ENCODE measurements at regions not wholly inside any gene's neighbourhood (a gene's known extent, or its start where the extent isn't known, plus 50 kb on each side); places are given as distances from the start of the nearest gene placed in this dataset.

DNA sequence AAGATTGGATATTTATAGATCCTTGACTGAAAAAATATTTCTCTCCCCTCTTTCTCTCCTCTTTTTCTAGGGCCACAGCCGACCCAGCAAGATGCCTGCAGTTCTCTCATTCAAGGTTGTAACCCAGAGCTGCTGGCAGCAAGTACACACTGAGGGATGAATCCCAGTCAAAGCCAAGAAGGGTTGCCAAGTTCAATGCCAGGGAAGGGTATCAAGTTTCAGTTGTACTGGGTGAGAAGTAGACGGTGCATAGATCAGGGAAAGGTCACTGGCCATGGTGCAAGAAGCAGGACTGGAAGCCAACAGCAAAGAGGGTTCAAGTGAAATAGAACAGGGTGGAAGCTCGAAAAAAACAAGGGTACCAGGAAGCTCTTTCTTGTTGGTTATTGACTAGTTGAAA is 170.2 kb downstream of the NRP2 start:
- no peaks in the 10 kb centered on the region for H3K4me1 Mint-ChIP-seq
- Histone ChIP-seq H3K36me3 (no peaks in the 10 kb centered on the region), H3K79me2 (ENCODE audit: low read depth) (no peaks in the 10 kb centered on the region), H4K20me1 (ENCODE audit: low read depth) (no peaks in the 10 kb centered on the region), H3K4me1 (no peaks in the 10 kb centered on the region), H3K27ac (no peak overlapping the region), H3K4me2 (no peak overlapping the region), H3F3A (ENCODE audit: low read depth) (no peaks in the 10 kb centered on the region), H2AFZ (replicated peaks) (no peak overlapping the region), H3K27me3 (no peaks in the 10 kb centered on the region), H3K9me3 (ENCODE audit: low read depth) (no peaks in the 10 kb centered on the region), H3K4me3 (no peak overlapping the region), H3K9ac (no peak overlapping the region)
- H3K4me3 Mint-ChIP-seq = no peak overlapping the region
- H3K27ac Mint-ChIP-seq = no peak overlapping the region
- peaks cover 5% of the 10 kb centered on the region for H3K27me3 Mint-ChIP-seq (ENCODE audit: insufficient read depth, low read depth)
- H3K9me3 Mint-ChIP-seq = peaks cover 2% of the 10 kb centered on the region
- no peaks in the 10 kb centered on the region for H3K36me3 Mint-ChIP-seq
- DNase-seq (ENCODE audit: low spot score) = no peak
- TF ChIP-seq, protein P1, sequence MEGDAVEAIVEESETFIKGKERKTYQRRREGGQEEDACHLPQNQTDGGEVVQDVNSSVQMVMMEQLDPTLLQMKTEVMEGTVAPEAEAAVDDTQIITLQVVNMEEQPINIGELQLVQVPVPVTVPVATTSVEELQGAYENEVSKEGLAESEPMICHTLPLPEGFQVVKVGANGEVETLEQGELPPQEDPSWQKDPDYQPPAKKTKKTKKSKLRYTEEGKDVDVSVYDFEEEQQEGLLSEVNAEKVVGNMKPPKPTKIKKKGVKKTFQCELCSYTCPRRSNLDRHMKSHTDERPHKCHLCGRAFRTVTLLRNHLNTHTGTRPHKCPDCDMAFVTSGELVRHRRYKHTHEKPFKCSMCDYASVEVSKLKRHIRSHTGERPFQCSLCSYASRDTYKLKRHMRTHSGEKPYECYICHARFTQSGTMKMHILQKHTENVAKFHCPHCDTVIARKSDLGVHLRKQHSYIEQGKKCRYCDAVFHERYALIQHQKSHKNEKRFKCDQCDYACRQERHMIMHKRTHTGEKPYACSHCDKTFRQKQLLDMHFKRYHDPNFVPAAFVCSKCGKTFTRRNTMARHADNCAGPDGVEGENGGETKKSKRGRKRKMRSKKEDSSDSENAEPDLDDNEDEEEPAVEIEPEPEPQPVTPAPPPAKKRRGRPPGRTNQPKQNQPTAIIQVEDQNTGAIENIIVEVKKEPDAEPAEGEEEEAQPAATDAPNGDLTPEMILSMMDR (IDR thresholded peaks at IDR 0.05) = no peak
- TF ChIP-seq EZH2 (IDR thresholded peaks at IDR 0.05) (no peak), EZH2phosphoT487 (IDR thresholded peaks at IDR 0.05) (no peak)

DNA sequence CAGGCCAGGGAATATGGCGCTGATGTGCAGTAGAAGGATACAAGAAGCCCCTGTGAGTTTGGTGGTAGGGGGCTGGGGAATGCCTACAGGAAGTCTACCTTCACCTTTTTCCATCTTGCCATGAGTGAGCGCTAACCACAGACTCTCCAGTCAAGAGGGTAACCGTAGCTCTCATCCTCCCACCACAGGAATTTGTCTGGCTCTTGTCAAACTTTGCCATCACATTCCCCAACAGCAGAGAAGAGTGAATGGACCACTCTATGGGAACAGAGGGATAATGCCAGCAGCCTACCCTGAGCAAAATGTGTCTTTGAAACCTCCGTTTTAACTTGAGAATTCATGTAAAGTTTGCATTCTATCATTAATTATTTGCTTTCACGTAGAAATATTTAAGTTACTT is 168.3 kb downstream of the NRP2 start:
- Mint-ChIP-seq H3K9me3 (peaks cover 2% of the 10 kb centered on the region), H3K27ac (no peak overlapping the region), H3K27me3 (ENCODE audit: insufficient read depth, low read depth) (peaks cover 5% of the 10 kb centered on the region), H3K36me3 (no peaks in the 10 kb centered on the region), H3K4me3 (no peak overlapping the region), H3K4me1 (no peaks in the 10 kb centered on the region)
- Histone ChIP-seq H3K79me2 (ENCODE audit: low read depth) (no peaks in the 10 kb centered on the region), H3K27me3 (no peaks in the 10 kb centered on the region), H4K20me1 (ENCODE audit: low read depth) (no peaks in the 10 kb centered on the region), H3K9ac (no peak overlapping the region), H3K27ac (no peak overlapping the region), H3K4me3 (no peak overlapping the region), H3K9me3 (ENCODE audit: low read depth) (no peaks in the 10 kb centered on the region), H3K36me3 (no peaks in the 10 kb centered on the region), H2AFZ (replicated peaks) (no peak overlapping the region), H3F3A (ENCODE audit: low read depth) (no peaks in the 10 kb centered on the region), H3K4me1 (no peaks in the 10 kb centered on the region), H3K4me2 (no peak overlapping the region)
- DNase-seq (ENCODE audit: low spot score) = peak; percentile 19
- TF ChIP-seq EZH2 (IDR thresholded peaks at IDR 0.05) (no peak), EZH2phosphoT487 (IDR thresholded peaks at IDR 0.05) (no peak)
- TF ChIP-seq, protein P1 (IDR thresholded peaks at IDR 0.05) = no peak

DNA sequence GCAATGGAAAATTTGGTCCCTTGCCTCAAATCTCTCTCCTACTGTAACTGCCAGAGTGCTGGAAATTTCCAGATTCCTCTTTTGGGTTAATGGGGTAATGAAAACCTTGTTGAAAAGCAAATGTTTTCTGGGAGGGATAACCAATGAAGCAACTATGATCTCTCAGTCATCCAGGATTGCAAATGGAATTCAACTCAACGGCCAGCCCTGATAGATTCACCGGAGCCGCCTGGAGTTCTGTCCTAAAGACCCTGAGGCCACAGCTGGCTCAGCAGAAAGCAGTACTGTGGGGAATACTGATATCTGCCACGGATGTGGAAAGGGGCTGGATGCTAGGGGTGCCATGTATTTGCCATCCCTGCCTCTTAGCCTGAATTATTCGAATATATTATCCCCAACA is 167.8 kb downstream of the NRP2 start:
- H3K9ac ChIP-seq = no peak overlapping the region
- TF ChIP-seq, protein P1 (IDR thresholded peaks at IDR 0.05) = no peak
- no peak for TF ChIP-seq EZH2 (IDR thresholded peaks at IDR 0.05)
- no peak for TF ChIP-seq EZH2phosphoT487 (IDR thresholded peaks at IDR 0.05)
- no peaks in the 10 kb centered on the region for H3K4me1 ChIP-seq
- no peak overlapping the region for H3K4me3 Mint-ChIP-seq
- no peak overlapping the region for H3K4me3 ChIP-seq
- H3K4me2 ChIP-seq = no peak overlapping the region
- no peak overlapping the region for H3K27ac ChIP-seq
- no peaks in the 10 kb centered on the region for H3F3A ChIP-seq (ENCODE audit: low read depth)
- H3K9me3 ChIP-seq (ENCODE audit: low read depth) = no peaks in the 10 kb centered on the region
- no peaks in the 10 kb centered on the region for H3K36me3 ChIP-seq
- no peaks in the 10 kb centered on the region for H3K79me2 ChIP-seq (ENCODE audit: low read depth)
- H3K36me3 Mint-ChIP-seq = no peaks in the 10 kb centered on the region
- no peaks in the 10 kb centered on the region for H4K20me1 ChIP-seq (ENCODE audit: low read depth)
- H3K4me1 Mint-ChIP-seq = no peaks in the 10 kb centered on the region
- peaks cover 5% of the 10 kb centered on the region for H3K27me3 Mint-ChIP-seq (ENCODE audit: insufficient read depth, low read depth)
- H3K27me3 ChIP-seq = no peaks in the 10 kb centered on the region
- H3K27ac Mint-ChIP-seq = no peak overlapping the region
- peaks cover 2% of the 10 kb centered on the region for H3K9me3 Mint-ChIP-seq
- no peak overlapping the region for H2AFZ ChIP-seq (replicated peaks)
- no peak for DNase-seq (ENCODE audit: low spot score)
